Loucy (cell line): ENCODE measurements at regions not wholly inside any gene's neighbourhood (a gene's known extent, or its start where the extent isn't known, plus 50 kb on each side); places are given as distances from the start of the nearest gene placed in this dataset.
"Not testable (repeated sequence)": the region's sequence is repeated elsewhere in the genome, so short reads cannot be mapped to it uniquely, and the experiment has no call there.

Experiments used
- H2AFZ ChIP-seq: fragments of 200-600 bp; sonication (generic); 2 replicates; pipeline ENCODE4 v1.6.0; 2016; ENCODE audit warnings: antibody characterized with exemption, mild to moderate bottlenecking, low read length, moderate library complexity
- H3F3A ChIP-seq: fragments of 200-600 bp; 2 replicates; pipeline ENCODE4 v1.6.0; 2016; ENCODE audit warnings: antibody characterized with exemption, low read depth, mild to moderate bottlenecking
- H3K27me3 ChIP-seq: fragments of 200-600 bp; sonication (generic); 2 replicates; pipeline ENCODE4 v1.6.1; 2014; ENCODE audit warnings: low read length, mild to moderate bottlenecking; ENCODE audit not compliant: insufficient read depth, poor library complexity, severe bottlenecking
- H3K36me3 ChIP-seq: fragments of 200-600 bp; sonication (generic); 2 replicates; pipeline ENCODE4 v1.6.1; 2016; ENCODE audit warnings: low read length; ENCODE audit not compliant: insufficient read depth
- H3K4me1 ChIP-seq: fragments of 200-600 bp; sonication (generic); 2 replicates; pipeline ENCODE4 v1.5.1; 2014; ENCODE audit warnings: low read length, mild to moderate bottlenecking; ENCODE audit not compliant: insufficient read depth, poor library complexity, severe bottlenecking
- H3K4me2 ChIP-seq: fragments of 200-600 bp; sonication (generic); 2 replicates; pipeline ENCODE4 v1.6.0; 2014; ENCODE audit warnings: antibody characterized with exemption, low read length, low read depth, mild to moderate bottlenecking; ENCODE audit not compliant: poor library complexity, severe bottlenecking
- H3K4me3 ChIP-seq: fragments of 200-600 bp; sonication (generic); 2 replicates; pipeline ENCODE4 v1.5.1; 2014; ENCODE audit warnings: low read length, mild to moderate bottlenecking, mixed read lengths; ENCODE audit not compliant: poor library complexity, severe bottlenecking
- H3K79me2 ChIP-seq: fragments of 200-600 bp; sonication (generic); 2 replicates; pipeline ENCODE4 v1.6.1; 2014; ENCODE audit warnings: low read length; ENCODE audit not compliant: insufficient read depth
- H3K9ac ChIP-seq: fragments of 200-600 bp; sonication (generic); 2 replicates; pipeline ENCODE4 v1.6.0; 2014; ENCODE audit warnings: mild to moderate bottlenecking, low read depth, low read length, moderate library complexity; ENCODE audit not compliant: poor library complexity, severe bottlenecking
- H3K9me2 ChIP-seq: fragments of 200-600 bp; sonication (generic); replicated peaks from 2 replicates; pipeline ENCODE4 v1.6.1; 2016; ENCODE audit warnings: low read depth, low read length, mixed read lengths
- H3K9me3 ChIP-seq: fragments of 200-600 bp; sonication (generic); 2 replicates; pipeline ENCODE4 v1.6.1; 2014; ENCODE audit warnings: mild to moderate bottlenecking, antibody characterized with exemption, low read length, low read depth; ENCODE audit not compliant: insufficient read depth
- H4K20me1 ChIP-seq: fragments of 200-600 bp; sonication (generic); 2 replicates; pipeline ENCODE4 v1.6.0; 2014; ENCODE audit warnings: antibody characterized with exemption, low read length, mild to moderate bottlenecking; ENCODE audit not compliant: insufficient read depth, poor library complexity, severe bottlenecking
- EZH2phosphoT487 ChIP-seq: fragments of 200-600 bp; IDR thresholded peaks from 2 replicates; pipeline ENCODE4 v1.6.1; 2018; ENCODE audit warnings: antibody characterized with exemption, mild to moderate bottlenecking, moderate library complexity, borderline replicate concordance
- TF ChIP-seq, protein P1 (sequence below): fragments of 200-600 bp; sonication (generic); conservative IDR thresholded peaks from 2 replicates; pipeline ENCODE4 v1.5.1; 2014; ENCODE audit warnings: mild to moderate bottlenecking, antibody characterized with exemption, low read length

DNA sequence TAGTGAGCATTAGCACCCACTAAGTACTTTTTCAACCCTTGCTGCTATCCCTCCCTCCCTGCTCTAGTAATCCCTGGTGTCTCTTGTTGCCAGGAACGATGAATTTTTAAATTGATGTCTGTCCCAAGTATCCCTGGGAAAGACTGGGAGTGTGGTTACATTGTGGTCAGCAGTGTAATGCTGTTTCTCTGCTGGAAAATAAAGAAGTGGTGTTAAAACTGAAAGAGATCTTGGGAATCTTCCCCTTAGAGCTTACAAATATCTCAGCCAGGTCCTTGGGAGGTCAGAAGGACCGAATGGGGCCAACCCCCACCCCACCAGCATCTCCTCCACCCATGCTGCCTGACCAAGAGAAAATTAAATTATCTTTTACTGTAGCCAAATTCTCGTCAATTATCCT lies 174.5 kb upstream of the MXRA5 start:
- no peaks in the 10 kb centered on the region for H3K4me1 ChIP-seq
- TF ChIP-seq, protein P1, sequence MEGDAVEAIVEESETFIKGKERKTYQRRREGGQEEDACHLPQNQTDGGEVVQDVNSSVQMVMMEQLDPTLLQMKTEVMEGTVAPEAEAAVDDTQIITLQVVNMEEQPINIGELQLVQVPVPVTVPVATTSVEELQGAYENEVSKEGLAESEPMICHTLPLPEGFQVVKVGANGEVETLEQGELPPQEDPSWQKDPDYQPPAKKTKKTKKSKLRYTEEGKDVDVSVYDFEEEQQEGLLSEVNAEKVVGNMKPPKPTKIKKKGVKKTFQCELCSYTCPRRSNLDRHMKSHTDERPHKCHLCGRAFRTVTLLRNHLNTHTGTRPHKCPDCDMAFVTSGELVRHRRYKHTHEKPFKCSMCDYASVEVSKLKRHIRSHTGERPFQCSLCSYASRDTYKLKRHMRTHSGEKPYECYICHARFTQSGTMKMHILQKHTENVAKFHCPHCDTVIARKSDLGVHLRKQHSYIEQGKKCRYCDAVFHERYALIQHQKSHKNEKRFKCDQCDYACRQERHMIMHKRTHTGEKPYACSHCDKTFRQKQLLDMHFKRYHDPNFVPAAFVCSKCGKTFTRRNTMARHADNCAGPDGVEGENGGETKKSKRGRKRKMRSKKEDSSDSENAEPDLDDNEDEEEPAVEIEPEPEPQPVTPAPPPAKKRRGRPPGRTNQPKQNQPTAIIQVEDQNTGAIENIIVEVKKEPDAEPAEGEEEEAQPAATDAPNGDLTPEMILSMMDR, result no peak
- H2AFZ ChIP-seq, result no peak overlapping the region
- no peaks in the 10 kb centered on the region for H3K36me3 ChIP-seq
- H3K9ac ChIP-seq, result no peak overlapping the region
- no peaks in the 10 kb centered on the region for H3K79me2 ChIP-seq
- H4K20me1 ChIP-seq, result no peaks in the 10 kb centered on the region
- no peaks in the 10 kb centered on the region for H3K9me2 ChIP-seq
- no peak overlapping the region for H3K4me2 ChIP-seq
- H3K9me3 ChIP-seq, result no peaks in the 10 kb centered on the region
- no peaks in the 10 kb centered on the region for H3F3A ChIP-seq
- H3K27me3 ChIP-seq, result no peaks in the 10 kb centered on the region
- no peak overlapping the region for H3K4me3 ChIP-seq

DNA sequence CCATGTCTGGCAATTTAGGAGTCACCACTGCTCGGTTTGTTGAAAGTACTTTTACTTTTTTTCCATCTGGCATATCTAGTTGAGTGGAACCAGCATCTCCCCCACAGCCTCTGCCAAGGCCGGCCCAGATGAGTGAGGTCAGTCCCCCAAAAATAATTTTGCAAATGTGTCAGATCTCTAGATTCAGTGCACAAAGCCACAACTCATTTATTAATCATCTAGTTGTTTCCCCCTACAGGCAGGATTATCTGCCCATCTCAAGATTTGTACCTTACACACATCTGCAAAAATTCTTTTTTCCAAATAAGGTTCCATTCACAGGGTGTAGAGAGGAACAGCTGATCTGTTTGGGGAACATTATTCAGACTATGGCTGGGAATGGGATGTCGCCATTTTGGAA lies 174.0 kb upstream of the MXRA5 start:
- H3F3A ChIP-seq, result no peaks in the 10 kb centered on the region
- no peaks in the 10 kb centered on the region for H3K4me1 ChIP-seq
- H3K9me3 ChIP-seq, result no peaks in the 10 kb centered on the region
- no peak overlapping the region for H2AFZ ChIP-seq
- TF ChIP-seq, protein P1, result no peak
- TF ChIP-seq EZH2phosphoT487, result no peak
- H3K27me3 ChIP-seq, result no peaks in the 10 kb centered on the region
- H3K79me2 ChIP-seq, result no peaks in the 10 kb centered on the region
- no peaks in the 10 kb centered on the region for H3K9me2 ChIP-seq
- no peak overlapping the region for H3K9ac ChIP-seq
- no peaks in the 10 kb centered on the region for H3K36me3 ChIP-seq
- no peak overlapping the region for H3K4me2 ChIP-seq
- no peaks in the 10 kb centered on the region for H4K20me1 ChIP-seq
- H3K4me3 ChIP-seq, result no peak overlapping the region

DNA sequence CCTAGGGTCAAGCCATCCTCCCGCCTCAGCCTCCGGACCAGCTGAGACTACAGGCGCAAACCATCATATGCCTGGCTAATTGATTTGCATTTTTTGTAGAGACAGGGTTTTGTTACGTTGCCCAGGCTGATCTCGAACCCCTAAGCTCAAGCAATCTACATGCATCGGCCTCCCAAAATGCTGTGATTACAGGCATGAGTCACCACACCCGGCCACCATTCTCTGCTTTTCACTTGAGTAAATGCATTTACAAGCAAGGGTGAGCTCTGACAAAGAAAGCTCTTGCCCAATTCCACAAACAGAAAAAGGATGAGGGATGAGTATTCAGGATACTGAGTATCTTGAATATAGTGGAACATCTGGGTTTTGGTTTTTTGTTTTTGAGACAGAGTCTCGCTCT lies 172.9 kb upstream of the MXRA5 start:
- not testable (repeated sequence) for H3K4me3 ChIP-seq, H3K79me2 ChIP-seq, H3K27me3 ChIP-seq, H2AFZ ChIP-seq, H4K20me1 ChIP-seq, H3K4me1 ChIP-seq, H3F3A ChIP-seq, H3K9me3 ChIP-seq, H3K9me2 ChIP-seq, H3K9ac ChIP-seq, H3K4me2 ChIP-seq, H3K36me3 ChIP-seq

DNA sequence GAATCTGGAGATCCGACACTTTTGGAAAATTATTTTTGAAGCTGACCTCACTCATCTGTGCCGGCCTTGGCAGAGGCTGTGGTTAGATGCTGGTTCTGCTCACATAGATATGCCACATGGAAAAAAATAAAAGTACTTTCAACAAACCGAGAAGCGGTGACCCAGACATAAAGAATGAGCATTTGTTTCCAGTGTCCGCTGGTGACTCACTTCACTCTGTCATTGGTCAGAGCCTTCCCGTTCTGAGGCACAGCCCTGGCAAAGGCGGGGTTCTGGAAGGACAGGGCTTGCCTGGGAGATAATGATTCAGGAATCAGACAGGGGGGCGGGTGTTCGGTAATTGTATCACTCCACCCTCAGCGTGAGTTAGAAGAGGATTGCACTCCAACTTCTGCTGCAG lies 172.4 kb upstream of the MXRA5 start:
- Histone ChIP-seq H3F3A (no peaks in the 10 kb centered on the region), H3K9ac (no peak overlapping the region), H3K9me2 (no peaks in the 10 kb centered on the region), H3K27me3 (no peaks in the 10 kb centered on the region), H2AFZ (no peak overlapping the region), H3K4me3 (no peak overlapping the region), H3K36me3 (no peaks in the 10 kb centered on the region), H4K20me1 (no peaks in the 10 kb centered on the region), H3K79me2 (no peaks in the 10 kb centered on the region), H3K4me2 (no peak overlapping the region), H3K9me3 (no peaks in the 10 kb centered on the region), H3K4me1 (no peaks in the 10 kb centered on the region)
- TF ChIP-seq, protein P1, result no peak
- no peak for TF ChIP-seq EZH2phosphoT487
